Activated CD4-positive, alpha-beta memory T cell treated with anti-CD3 and anti-CD28 coated beads, Interleukin-2, amount 10 ng/mL, durations not matched to agents 7 days and 5 days (primary cell): ENCODE measurements at regions not wholly inside any gene's neighbourhood (a gene's known extent, or its start where the extent isn't known, plus 50 kb on each side); places are given as distances from the start of the nearest gene placed in this dataset.

Source experiments
- CTCF ChIA-PET: fragments of 350-600 bp; sonication (Branson Sonifier 250); formaldehyde crosslinking; loops from one replicate; lab custom pipeline; 2021; ENCODE audit warnings: antibody characterized with exemption, inconsistent platforms; lab: Charles Lee
- POLR2A ChIA-PET: fragments of 350-600 bp; sonication (Branson Sonifier 250); formaldehyde crosslinking; loops from one replicate; lab custom pipeline; 2021; ENCODE audit warnings: antibody characterized with exemption; lab: Charles Lee
- DNase-seq: peaks from one replicate; pipeline ENCODE4 v3.0.0-alpha.2; 2020
- H3K27ac Mint-ChIP-seq: one replicate; pipeline ENCODE4 v1.8.0; 2021; ENCODE audit warnings: mild to moderate bottlenecking, mixed read lengths
- H3K27me3 Mint-ChIP-seq: one replicate; pipeline ENCODE4 v1.8.0; 2021; ENCODE audit warnings: mixed read lengths
- H3K36me3 Mint-ChIP-seq: one replicate; pipeline ENCODE4 v1.8.0; 2021; ENCODE audit warnings: low read depth, mixed read lengths
- H3K4me1 Mint-ChIP-seq: one replicate; pipeline ENCODE4 v1.8.0; 2021; ENCODE audit warnings: mixed read lengths
- H3K4me3 Mint-ChIP-seq: one replicate; pipeline ENCODE4 v1.8.0; 2021; ENCODE audit warnings: mild to moderate bottlenecking, mixed read lengths
- H3K9me3 Mint-ChIP-seq: one replicate; pipeline ENCODE4 v1.8.0; 2021; ENCODE audit warnings: mixed read lengths

- Mint-ChIP-seq H3K4me3 (no peak overlapping the region), H3K27me3 (no peaks in the 10 kb centered on the region), H3K9me3 (peaks cover 1% of the 10 kb centered on the region), H3K36me3 (no peaks in the 10 kb centered on the region), H3K4me1 (no peaks in the 10 kb centered on the region), H3K27ac (no peak overlapping the region)
- POLR2A ChIA-PET, result no interaction called here
- no peak for DNase-seq
- CTCF ChIA-PET, result interaction anchor here (2.2 kb wide), 1 partner anchor 8 kb away, joined by 7 read pairs; no protein-coding TSS in a partner anchor
These were observed 386.0 kb upstream of the RARB start for GRCh38 chr3:25041871-25042584.

DNA sequence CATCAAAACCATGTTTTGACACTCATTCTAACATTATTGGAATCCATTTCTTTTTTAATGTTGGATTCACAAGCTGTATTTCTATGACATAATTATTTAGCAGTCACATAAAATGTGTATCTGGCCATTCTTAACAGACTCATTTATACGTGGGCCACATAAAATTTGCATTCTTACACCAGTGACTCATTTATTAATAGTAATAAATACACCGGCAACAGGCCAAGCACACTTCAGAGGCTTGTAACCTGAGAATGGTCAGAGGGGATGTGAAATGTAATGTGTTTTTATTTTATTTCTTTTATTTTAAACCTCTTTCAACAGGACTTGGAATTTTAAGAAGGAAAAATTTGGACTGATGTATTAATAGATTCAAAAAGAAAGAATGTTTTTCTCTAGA, 384.9 kb upstream of the RARB start:
- DNase-seq, result no peak
- Mint-ChIP-seq H3K4me3 (no peak overlapping the region), H3K9me3 (peaks cover 1% of the 10 kb centered on the region), H3K27me3 (no peaks in the 10 kb centered on the region), H3K36me3 (no peaks in the 10 kb centered on the region), H3K4me1 (no peaks in the 10 kb centered on the region), H3K27ac (no peak overlapping the region)
- CTCF ChIA-PET, result interaction anchor here (2.2 kb wide), 1 partner anchor 9 kb away, joined by 7 read pairs; no protein-coding TSS in a partner anchor
- POLR2A ChIA-PET, result no interaction called here

DNA sequence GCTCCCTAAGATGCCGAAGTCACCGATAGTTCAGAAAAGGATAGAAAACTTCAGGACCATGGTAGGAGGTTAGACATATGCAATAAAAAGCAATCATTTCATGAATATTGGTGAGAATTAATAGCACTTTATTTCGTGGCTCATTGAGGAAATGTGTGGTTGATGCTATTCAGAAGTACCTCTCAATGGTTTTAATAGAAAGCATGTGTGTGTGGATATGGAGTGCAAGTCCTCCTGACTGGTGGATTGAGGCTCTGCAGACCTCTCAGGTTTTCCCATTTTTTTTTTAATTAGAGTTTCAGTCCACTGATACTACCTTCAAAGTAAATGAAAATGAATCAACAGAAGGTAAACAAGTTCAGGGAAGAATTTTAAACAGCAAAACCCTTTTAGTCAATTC, 384.3 kb upstream of the RARB start:
- Mint-ChIP-seq H3K27me3 (no peaks in the 10 kb centered on the region), H3K9me3 (peaks cover 1% of the 10 kb centered on the region), H3K36me3 (no peaks in the 10 kb centered on the region), H3K4me3 (no peak overlapping the region), H3K27ac (no peak overlapping the region), H3K4me1 (no peaks in the 10 kb centered on the region)
- DNase-seq, result no peak
- ChIA-PET POLR2A (no interaction called here), CTCF (no interaction called here)

DNA sequence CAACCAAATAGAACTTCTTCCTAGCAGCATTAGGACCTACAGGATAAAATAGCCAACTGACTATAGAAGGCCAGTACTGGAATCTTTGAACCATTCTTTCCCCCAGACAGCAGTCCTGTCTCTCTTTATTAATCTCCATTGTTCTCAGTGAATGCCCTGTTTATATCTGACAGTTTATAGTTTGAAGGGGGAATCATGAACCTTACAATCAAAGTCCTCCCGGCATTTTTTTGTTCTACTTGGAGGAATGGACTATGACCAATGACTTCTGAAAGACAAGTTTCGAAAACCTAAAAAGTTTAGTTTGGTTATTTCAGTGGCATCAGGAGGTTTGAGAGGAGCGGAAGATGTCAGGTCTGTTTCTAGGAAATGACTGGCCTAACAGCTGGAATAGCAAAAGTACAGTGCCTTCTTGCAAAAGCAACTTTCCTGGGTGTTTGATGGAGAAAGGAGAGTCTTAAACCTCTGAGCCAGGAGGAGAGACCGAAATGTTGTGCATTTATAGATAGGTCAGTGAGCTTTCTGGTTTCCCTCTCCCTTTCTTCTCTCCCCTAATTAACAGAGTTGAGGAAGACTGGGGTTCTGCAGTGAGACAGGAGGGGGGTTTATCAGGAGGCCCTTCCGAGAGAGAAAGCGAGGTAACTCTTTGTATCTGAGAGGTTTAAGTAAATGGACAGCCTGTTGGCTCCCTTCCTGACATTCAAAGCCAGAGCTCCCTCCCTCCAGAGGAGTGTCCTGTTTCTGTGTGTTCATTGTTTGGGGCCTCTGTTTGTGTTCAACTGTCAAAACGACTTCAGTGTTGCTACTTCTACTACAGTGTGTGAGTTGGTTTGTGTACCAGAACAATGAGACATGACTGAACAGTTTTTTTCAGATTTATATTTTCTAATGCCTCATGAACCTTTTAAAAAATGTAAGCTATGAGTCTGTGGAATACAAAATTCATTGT, 383.0 kb upstream of the RARB start:
- H3K27me3 Mint-ChIP-seq, result no peaks in the 10 kb centered on the region
- ChIA-PET POLR2A (no interaction called here), CTCF (no interaction called here)
- H3K27ac Mint-ChIP-seq, result no peak overlapping the region
- H3K36me3 Mint-ChIP-seq, result no peaks in the 10 kb centered on the region
- H3K4me1 Mint-ChIP-seq, result no peaks in the 10 kb centered on the region
- H3K4me3 Mint-ChIP-seq, result no peak overlapping the region
- no peak for DNase-seq
- H3K9me3 Mint-ChIP-seq, result peaks cover 2% of the 10 kb centered on the region

DNA sequence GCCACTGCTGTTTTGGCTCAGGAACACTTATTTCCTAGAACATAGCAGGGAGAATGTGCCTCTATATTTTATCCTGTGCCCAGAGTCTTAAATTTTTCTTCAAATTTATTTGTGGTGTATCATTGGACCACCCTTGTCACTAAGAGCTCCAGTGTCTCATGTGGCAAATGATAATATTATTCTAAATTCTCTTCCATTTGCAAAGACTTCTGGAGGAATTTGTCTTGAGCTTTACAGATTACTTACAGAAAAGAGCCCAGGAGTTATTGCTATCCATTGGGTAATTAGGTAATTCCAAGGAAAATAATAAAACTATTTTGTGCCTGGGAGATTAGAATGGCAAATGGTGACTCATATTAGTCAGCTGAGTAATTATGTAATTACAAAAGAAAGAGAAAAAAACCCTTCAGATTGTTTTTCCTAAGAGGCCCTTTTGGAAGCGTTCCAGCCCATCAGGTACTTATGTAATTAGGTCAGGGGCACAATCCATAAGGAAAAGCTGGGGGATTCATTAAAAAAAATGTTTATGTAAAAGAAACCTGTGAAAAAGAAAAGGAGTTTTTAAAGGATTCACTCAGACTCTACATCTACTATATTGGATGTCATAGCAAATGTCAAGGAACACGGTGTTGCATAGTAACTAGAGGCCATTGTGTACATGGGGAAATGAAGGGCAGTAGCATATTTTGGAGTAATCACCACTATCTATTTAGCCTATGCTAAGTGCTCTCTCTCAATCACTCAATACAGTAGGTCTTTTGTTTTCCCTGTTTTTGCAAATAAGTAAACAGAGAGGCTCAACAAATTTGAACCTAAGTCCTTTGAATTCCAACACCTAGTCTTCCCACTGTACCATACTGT, 380.9 kb upstream of the RARB start:
- POLR2A ChIA-PET, result no interaction called here
- no peak overlapping the region for H3K4me3 Mint-ChIP-seq

DNA sequence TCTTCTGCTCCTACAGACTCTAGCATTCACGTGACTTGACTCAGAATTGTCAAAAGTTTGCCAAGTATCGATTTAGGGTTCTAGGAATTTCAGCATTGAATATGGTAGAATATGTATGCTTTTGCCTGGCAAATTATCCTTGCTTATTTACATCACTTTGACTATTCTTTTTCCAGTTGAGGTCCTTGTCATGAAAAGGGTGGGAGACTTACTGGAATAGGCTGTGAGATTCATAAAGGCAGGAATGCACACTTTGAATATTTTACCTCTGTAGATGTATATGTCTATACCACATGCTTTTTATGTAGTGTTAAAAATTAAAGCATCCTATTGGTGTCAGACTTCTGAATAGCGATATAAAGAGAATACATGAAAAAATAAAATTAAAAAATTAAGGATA, 378.8 kb upstream of the RARB start:
- no peaks in the 10 kb centered on the region for H3K36me3 Mint-ChIP-seq
- no peak overlapping the region for H3K27ac Mint-ChIP-seq
- H3K4me1 Mint-ChIP-seq, result no peaks in the 10 kb centered on the region
- no peaks in the 10 kb centered on the region for H3K27me3 Mint-ChIP-seq
- H3K4me3 Mint-ChIP-seq, result no peak overlapping the region
- POLR2A ChIA-PET, result no interaction called here
- no peak for DNase-seq
- CTCF ChIA-PET, result no interaction called here
- H3K9me3 Mint-ChIP-seq, result peaks cover 2% of the 10 kb centered on the region

More for the DNA sequence above, 380.9 kb upstream of the RARB start:
- Mint-ChIP-seq H3K27ac (no peak overlapping the region), H3K27me3 (no peaks in the 10 kb centered on the region), H3K9me3 (peaks cover 2% of the 10 kb centered on the region), H3K36me3 (no peaks in the 10 kb centered on the region), H3K4me1 (no peaks in the 10 kb centered on the region)
- no peak for DNase-seq
- CTCF ChIA-PET, result no interaction called here

DNA sequence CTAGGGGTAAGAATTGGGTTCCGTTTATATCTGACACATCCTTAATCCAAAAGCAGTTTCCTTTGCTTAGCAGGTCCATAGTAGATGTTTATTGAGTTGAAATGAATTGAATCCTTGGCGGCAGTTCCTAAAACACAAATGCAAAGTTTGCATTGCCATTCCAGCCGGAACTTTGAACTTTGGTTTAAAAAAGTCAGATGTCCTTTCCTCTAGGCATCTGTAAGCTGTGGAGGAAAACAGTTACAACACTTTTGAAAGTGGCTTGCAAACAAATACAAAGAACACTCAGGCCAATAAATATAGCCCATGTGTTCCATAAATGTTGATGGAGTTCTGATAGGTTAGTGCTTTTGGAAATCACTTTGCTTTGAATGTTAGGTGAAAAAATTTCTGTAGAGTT, 374.7 kb upstream of the RARB start:
- no peak for DNase-seq
- H3K4me3 Mint-ChIP-seq, result no peak overlapping the region
- H3K4me1 Mint-ChIP-seq, result no peaks in the 10 kb centered on the region
- no peaks in the 10 kb centered on the region for H3K36me3 Mint-ChIP-seq
- peaks cover 2% of the 10 kb centered on the region for H3K9me3 Mint-ChIP-seq
- H3K27ac Mint-ChIP-seq, result no peak overlapping the region
- H3K27me3 Mint-ChIP-seq, result no peaks in the 10 kb centered on the region
- ChIA-PET CTCF (no interaction called here), POLR2A (no interaction called here)

- Mint-ChIP-seq H3K4me3 (no peak overlapping the region), H3K4me1 (no peaks in the 10 kb centered on the region), H3K27me3 (no peaks in the 10 kb centered on the region), H3K36me3 (no peaks in the 10 kb centered on the region), H3K27ac (no peak overlapping the region), H3K9me3 (peaks cover 3% of the 10 kb centered on the region)
- no peak for DNase-seq
- ChIA-PET POLR2A (no interaction called here), CTCF (no interaction called here)
These were observed 371.9 kb upstream of the RARB start for GRCh38 chr3:25056036-25056755.

- ChIA-PET POLR2A (no interaction called here), CTCF (no interaction called here)
- Mint-ChIP-seq H3K27me3 (no peaks in the 10 kb centered on the region), H3K36me3 (no peaks in the 10 kb centered on the region), H3K27ac (no peak overlapping the region), H3K4me3 (no peak overlapping the region), H3K9me3 (peaks cover 3% of the 10 kb centered on the region), H3K4me1 (no peaks in the 10 kb centered on the region)
- no peak for DNase-seq
These were observed 371.2 kb upstream of the RARB start for GRCh38 chr3:25056803-25057351.

- no peaks in the 10 kb centered on the region for H3K36me3 Mint-ChIP-seq
- CTCF ChIA-PET, result interaction anchor here (1.2 kb wide), 1 partner anchor 23 kb away, joined by 4 read pairs; no protein-coding TSS in a partner anchor
- H3K4me1 Mint-ChIP-seq, result no peaks in the 10 kb centered on the region
- POLR2A ChIA-PET, result no interaction called here
- H3K27me3 Mint-ChIP-seq, result no peaks in the 10 kb centered on the region
- peaks cover 3% of the 10 kb centered on the region for H3K9me3 Mint-ChIP-seq
- no peak overlapping the region for H3K4me3 Mint-ChIP-seq
- no peak for DNase-seq
- H3K27ac Mint-ChIP-seq, result no peak overlapping the region
These were observed 370.7 kb upstream of the RARB start for GRCh38 chr3:25057379-25057778.

DNA sequence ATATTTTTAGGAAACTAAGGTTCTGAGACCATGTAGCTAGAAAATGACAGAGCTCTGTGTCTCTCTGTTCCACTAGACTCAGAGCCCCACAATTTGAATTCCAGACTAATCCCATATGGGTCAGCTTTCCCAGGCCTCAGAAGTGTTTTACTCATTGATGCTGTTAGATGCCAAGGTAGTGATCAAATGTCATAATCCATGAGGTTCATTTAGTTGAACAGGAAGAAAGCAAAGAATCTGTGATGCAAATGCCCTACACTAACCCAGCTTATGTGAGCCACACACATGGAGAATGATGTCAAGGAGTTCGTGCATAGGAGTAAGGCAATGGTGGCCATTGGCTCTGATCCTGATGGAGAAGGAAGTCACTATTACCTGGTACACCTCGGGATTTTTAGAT, 363.4 kb upstream of the RARB start:
- DNase-seq, result no peak
- ChIA-PET POLR2A (no interaction called here), CTCF (no interaction called here)
- H3K27me3 Mint-ChIP-seq, result no peaks in the 10 kb centered on the region
- H3K36me3 Mint-ChIP-seq, result no peaks in the 10 kb centered on the region
- H3K4me3 Mint-ChIP-seq, result no peak overlapping the region
- no peaks in the 10 kb centered on the region for H3K4me1 Mint-ChIP-seq
- H3K27ac Mint-ChIP-seq, result no peak overlapping the region
- peaks cover 3% of the 10 kb centered on the region for H3K9me3 Mint-ChIP-seq

- ChIA-PET CTCF (no interaction called here), POLR2A (no interaction called here)
- no peaks in the 10 kb centered on the region for H3K36me3 Mint-ChIP-seq
- no peak for DNase-seq
- H3K27me3 Mint-ChIP-seq, result no peaks in the 10 kb centered on the region
- H3K9me3 Mint-ChIP-seq, result peaks cover 6% of the 10 kb centered on the region
- no peak overlapping the region for H3K27ac Mint-ChIP-seq
- H3K4me3 Mint-ChIP-seq, result no peak overlapping the region
- no peaks in the 10 kb centered on the region for H3K4me1 Mint-ChIP-seq
These were observed 358.1 kb upstream of the RARB start for GRCh38 chr3:25069970-25070369.
